Neural progenitor cell (in vitro differentiated cells): ENCODE measurements at regions not wholly inside any gene's neighbourhood (a gene's known extent, or its start where the extent isn't known, plus 50 kb on each side); places are given as distances from the start of the nearest gene placed in this dataset.

Experiments
- DNase-seq: peaks from one replicate; pipeline ENCODE4 v3.0.0-alpha.2; 2016; ENCODE audit warnings: low spot score
- H2AFZ ChIP-seq: fragments of 200-600 bp; sonication (generic); replicated peaks from 2 replicates; pipeline ENCODE4 v1.6.1; 2016; ENCODE audit warnings: antibody characterized with exemption
- H3F3A ChIP-seq: fragments of 200-600 bp; sonication (generic); 2 replicates; pipeline ENCODE4 v1.6.1; 2016; ENCODE audit warnings: antibody characterized with exemption, low read depth
- H3K27ac ChIP-seq: fragments of 200-600 bp; sonication (generic); 2 replicates; pipeline ENCODE4 v1.5.1; 2016; ENCODE audit warnings: mild to moderate bottlenecking
- H3K27me3 ChIP-seq: fragments of 200-600 bp; sonication (generic); 2 replicates; pipeline ENCODE4 v1.6.1; 2016; ENCODE audit warnings: mild to moderate bottlenecking, moderate library complexity
- H3K36me3 ChIP-seq: fragments of 200-600 bp; sonication (generic); 2 replicates; pipeline ENCODE4 v1.5.1; 2016
- H3K4me1 ChIP-seq: fragments of 200-600 bp; sonication (generic); 2 replicates; pipeline ENCODE4 v1.6.1; 2016; ENCODE audit warnings: mixed run types
- H3K4me2 ChIP-seq: fragments of 200-600 bp; sonication (generic); 2 replicates; pipeline ENCODE4 v1.6.1; 2016
- H3K4me3 ChIP-seq: fragments of 200-600 bp; sonication (generic); 2 replicates; pipeline ENCODE4 v1.5.1; 2016
- H3K79me2 ChIP-seq: fragments of 200-600 bp; sonication (generic); 2 replicates; pipeline ENCODE4 v1.6.1; 2016; ENCODE audit warnings: low read depth
- H3K9ac ChIP-seq: fragments of 200-600 bp; sonication (generic); 2 replicates; pipeline ENCODE4 v1.6.1; 2016
- H3K9me3 ChIP-seq: fragments of 200-600 bp; sonication (generic); 2 replicates; pipeline ENCODE4 v1.5.1; 2016; ENCODE audit warnings: low read depth
- H4K20me1 ChIP-seq: fragments of 200-600 bp; sonication (generic); 2 replicates; pipeline ENCODE4 v1.6.1; 2016; ENCODE audit warnings: low read depth
- H3K27ac Mint-ChIP-seq: 3 replicates; pipeline ENCODE4 v1.8.0; 2021; ENCODE audit warnings: mixed read lengths
- H3K27me3 Mint-ChIP-seq: 2 replicates; pipeline ENCODE4 v1.8.0; 2022; ENCODE audit warnings: low read depth, mild to moderate bottlenecking, inconsistent platforms, moderate library complexity, mixed read lengths; ENCODE audit not compliant: insufficient read depth
- H3K36me3 Mint-ChIP-seq: 3 replicates; pipeline ENCODE4 v1.8.0; 2021; ENCODE audit warnings: mixed read lengths
- H3K4me1 Mint-ChIP-seq: 3 replicates; pipeline ENCODE4 v1.8.0; 2021; ENCODE audit warnings: mixed read lengths
- H3K4me3 Mint-ChIP-seq: 3 replicates; pipeline ENCODE4 v1.8.0; 2021; ENCODE audit warnings: mild to moderate bottlenecking, moderate library complexity, mixed read lengths
- H3K9me3 Mint-ChIP-seq: 3 replicates; pipeline ENCODE4 v1.8.0; 2020; ENCODE audit warnings: mixed read lengths
- EZH2 ChIP-seq: fragments of 200-600 bp; sonication (generic); IDR thresholded peaks from 2 replicates; pipeline ENCODE4 v1.6.1; 2017; ENCODE audit warnings: antibody characterized with exemption, mild to moderate bottlenecking, moderate library complexity
- EZH2phosphoT487 ChIP-seq: fragments of 200-600 bp; sonication (generic); IDR thresholded peaks from 2 replicates; pipeline ENCODE4 v1.6.1; 2017; ENCODE audit warnings: antibody characterized with exemption
- TF ChIP-seq, protein P1 (sequence below): fragments of 200-600 bp; sonication (generic); IDR thresholded peaks from 2 replicates; pipeline ENCODE4 v1.5.1; 2017; ENCODE audit warnings: antibody characterized with exemption, mild to moderate bottlenecking

DNA sequence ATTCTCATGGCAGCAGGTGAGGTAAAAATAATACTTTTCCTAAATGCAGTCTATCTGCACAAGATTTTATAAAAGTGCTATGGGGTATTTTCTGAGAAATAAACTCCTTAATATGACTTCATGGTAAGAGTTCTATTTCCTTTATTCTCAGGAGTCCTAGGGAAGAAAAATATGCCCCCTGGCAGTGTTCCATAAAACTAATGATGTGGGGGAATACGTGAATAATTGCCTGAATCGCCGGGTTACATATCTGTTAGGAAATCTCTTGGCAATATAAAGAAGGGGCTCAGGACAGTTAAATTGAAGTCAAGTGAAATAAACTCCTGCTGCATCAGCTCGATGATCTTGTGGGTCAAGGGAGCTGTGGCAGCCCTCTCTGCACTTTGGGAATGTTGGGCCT, 229.7 kb downstream of the MAFB start:
- Histone ChIP-seq H3K36me3 (no peaks in the 10 kb centered on the region), H3K4me1 (peaks cover 11% of the 10 kb centered on the region), H3K4me3 (no peak overlapping the region), H3K27ac (no peak overlapping the region), H3K9me3 (no peaks in the 10 kb centered on the region), H3F3A (peaks cover 9% of the 10 kb centered on the region), H4K20me1 (no peaks in the 10 kb centered on the region), H2AFZ (no peak overlapping the region), H3K79me2 (no peaks in the 10 kb centered on the region), H3K9ac (no peak overlapping the region), H3K4me2 (no peak overlapping the region), H3K27me3 (peaks cover 23% of the 10 kb centered on the region)
- Mint-ChIP-seq H3K27ac (no peak overlapping the region), H3K27me3 (peaks cover 2% of the 10 kb centered on the region), H3K9me3 (no peaks in the 10 kb centered on the region), H3K4me3 (no peak overlapping the region), H3K36me3 (no peaks in the 10 kb centered on the region), H3K4me1 (peaks cover 15% of the 10 kb centered on the region)
- no peak for DNase-seq
- no peak for TF ChIP-seq EZH2
- TF ChIP-seq, protein P1, sequence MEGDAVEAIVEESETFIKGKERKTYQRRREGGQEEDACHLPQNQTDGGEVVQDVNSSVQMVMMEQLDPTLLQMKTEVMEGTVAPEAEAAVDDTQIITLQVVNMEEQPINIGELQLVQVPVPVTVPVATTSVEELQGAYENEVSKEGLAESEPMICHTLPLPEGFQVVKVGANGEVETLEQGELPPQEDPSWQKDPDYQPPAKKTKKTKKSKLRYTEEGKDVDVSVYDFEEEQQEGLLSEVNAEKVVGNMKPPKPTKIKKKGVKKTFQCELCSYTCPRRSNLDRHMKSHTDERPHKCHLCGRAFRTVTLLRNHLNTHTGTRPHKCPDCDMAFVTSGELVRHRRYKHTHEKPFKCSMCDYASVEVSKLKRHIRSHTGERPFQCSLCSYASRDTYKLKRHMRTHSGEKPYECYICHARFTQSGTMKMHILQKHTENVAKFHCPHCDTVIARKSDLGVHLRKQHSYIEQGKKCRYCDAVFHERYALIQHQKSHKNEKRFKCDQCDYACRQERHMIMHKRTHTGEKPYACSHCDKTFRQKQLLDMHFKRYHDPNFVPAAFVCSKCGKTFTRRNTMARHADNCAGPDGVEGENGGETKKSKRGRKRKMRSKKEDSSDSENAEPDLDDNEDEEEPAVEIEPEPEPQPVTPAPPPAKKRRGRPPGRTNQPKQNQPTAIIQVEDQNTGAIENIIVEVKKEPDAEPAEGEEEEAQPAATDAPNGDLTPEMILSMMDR = no peak
- no peak for TF ChIP-seq EZH2phosphoT487

DNA sequence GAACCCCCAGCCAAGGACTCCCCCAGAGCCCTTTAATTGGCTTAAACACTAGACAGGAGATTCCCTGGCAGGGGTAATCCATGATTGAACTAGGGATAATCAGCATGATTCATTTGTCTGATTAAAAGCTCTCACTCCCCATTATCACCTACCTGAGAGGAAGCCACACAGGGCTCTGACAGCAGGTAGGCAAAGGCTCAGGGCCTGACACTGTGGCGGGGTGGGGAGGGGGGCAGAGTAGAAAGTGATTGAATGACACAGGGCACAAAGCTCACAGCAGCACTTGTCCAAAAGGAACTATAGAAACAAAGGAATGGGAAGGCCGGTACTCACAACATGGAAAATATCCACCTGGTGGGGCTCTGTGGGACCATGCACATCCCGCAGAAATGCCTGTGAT, 231.6 kb downstream of the MAFB start:
- TF ChIP-seq EZH2 (no peak), EZH2phosphoT487 (no peak)
- TF ChIP-seq, protein P1 = no peak
- Histone ChIP-seq H2AFZ (no peak overlapping the region), H3F3A (peaks cover 9% of the 10 kb centered on the region), H3K27ac (no peak overlapping the region), H3K9ac (no peak overlapping the region), H3K9me3 (no peaks in the 10 kb centered on the region), H3K79me2 (no peaks in the 10 kb centered on the region), H4K20me1 (no peaks in the 10 kb centered on the region), H3K4me2 (peak overlapping the region; percentile 49), H3K36me3 (no peaks in the 10 kb centered on the region), H3K4me1 (peaks cover 8% of the 10 kb centered on the region), H3K4me3 (no peak overlapping the region), H3K27me3 (peaks cover 23% of the 10 kb centered on the region)
- Mint-ChIP-seq H3K36me3 (no peaks in the 10 kb centered on the region), H3K9me3 (no peaks in the 10 kb centered on the region), H3K4me1 (peaks cover 15% of the 10 kb centered on the region), H3K27me3 (peaks cover 2% of the 10 kb centered on the region), H3K27ac (no peak overlapping the region), H3K4me3 (no peak overlapping the region)
- DNase-seq = peak; percentile 49

DNA sequence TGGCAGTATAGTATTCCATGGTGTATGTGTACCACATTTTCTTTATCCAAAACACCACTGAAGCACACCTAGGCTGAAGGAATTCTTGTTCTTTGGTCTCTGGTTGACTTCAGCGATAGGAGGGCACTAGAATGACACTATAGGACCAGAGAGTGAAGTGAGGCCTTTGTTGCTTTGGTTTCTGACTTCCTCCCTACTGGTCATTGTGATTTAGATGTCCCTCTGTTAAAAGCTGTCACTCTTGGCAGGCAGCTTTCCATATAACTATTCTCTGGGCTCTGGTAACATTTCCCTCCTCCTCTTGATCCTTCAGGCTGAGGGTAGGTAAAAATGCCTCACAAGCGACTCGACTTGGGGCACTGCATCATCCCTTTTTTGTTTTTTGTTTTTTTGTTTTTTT, 236.3 kb downstream of the MAFB start:
- Mint-ChIP-seq H3K27me3 (peaks cover 2% of the 10 kb centered on the region), H3K4me3 (no peak overlapping the region), H3K27ac (no peak overlapping the region), H3K9me3 (no peaks in the 10 kb centered on the region), H3K36me3 (no peaks in the 10 kb centered on the region), H3K4me1 (peaks cover 5% of the 10 kb centered on the region)
- Histone ChIP-seq H2AFZ (no peak overlapping the region), H3K27me3 (peaks cover 15% of the 10 kb centered on the region), H3K9ac (no peak overlapping the region), H3K36me3 (no peaks in the 10 kb centered on the region), H3K27ac (no peak overlapping the region), H3K79me2 (no peaks in the 10 kb centered on the region), H3K4me1 (peaks cover 5% of the 10 kb centered on the region), H3K4me2 (no peak overlapping the region), H3F3A (peaks cover 7% of the 10 kb centered on the region), H3K4me3 (no peak overlapping the region), H4K20me1 (no peaks in the 10 kb centered on the region), H3K9me3 (no peaks in the 10 kb centered on the region)
- TF ChIP-seq, protein P1 = no peak
- no peak for TF ChIP-seq EZH2phosphoT487
- TF ChIP-seq EZH2 = no peak
- no peak for DNase-seq
